ENCODE measurements at regions not wholly inside any gene's neighbourhood (a gene's known extent, or its start where the extent isn't known, plus 50 kb on each side); places are given as distances from the start of the nearest gene placed in this dataset.

GRCh38 chr13:99746637-99747402 lies 224.7 kb downstream of the ZIC5 start:
- no peak for TF ChIP-seq POLR2A (IDR thresholded peaks at IDR 0.05; ENCODE audit: low read depth, low read length)
- no peak for TF ChIP-seq SPI1 (IDR thresholded peaks at IDR 0.05; ENCODE audit: low read depth, low read length)
- no peak for TF ChIP-seq POLR2AphosphoS5 (IDR thresholded peaks at IDR 0.05; ENCODE audit: low read depth, low read length)
